H7 (cell line): ENCODE measurements at regions not wholly inside any gene's neighbourhood (a gene's known extent, or its start where the extent isn't known, plus 50 kb on each side); places are given as distances from the start of the nearest gene placed in this dataset.

Experiments used
- DNase-seq: peaks from one replicate; pipeline ENCODE4 v3.0.0; 2012
- H3K27me3 ChIP-seq: 2 replicates; pipeline ENCODE4 v1.6.0; 2011; ENCODE audit warnings: mild to moderate bottlenecking, low read length; ENCODE audit not compliant: control insufficient read depth, insufficient read depth
- H3K36me3 ChIP-seq: replicated peaks from 2 replicates; pipeline ENCODE4 v1.5.1; 2011; ENCODE audit warnings: low read length; ENCODE audit not compliant: control insufficient read depth, insufficient read depth
- H3K4me3 ChIP-seq: 2 replicates; pipeline ENCODE4 v1.5.1; 2011; ENCODE audit warnings: low read depth, mild to moderate bottlenecking, control low read depth, low read length, moderate library complexity; ENCODE audit not compliant: insufficient read depth

DNA sequence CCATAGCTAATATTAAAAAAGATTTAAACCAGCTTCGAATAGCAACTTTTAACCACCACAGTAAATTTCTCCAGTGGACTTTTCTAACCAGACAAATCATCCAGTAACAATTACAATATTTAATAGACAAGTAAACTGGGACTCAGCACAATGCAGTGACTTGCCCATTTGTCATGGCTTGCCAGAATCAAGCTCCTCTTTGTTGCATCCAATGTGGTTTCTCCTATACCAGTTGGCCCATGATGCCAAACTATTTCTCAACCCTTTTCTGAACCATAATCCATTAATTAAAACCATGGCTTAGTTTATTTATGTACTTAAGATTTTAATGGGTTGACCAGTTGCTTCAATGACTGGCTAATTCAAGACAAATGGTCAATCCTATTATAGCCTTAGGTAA is 64.4 kb downstream of the DIO2 start:
- Histone ChIP-seq H3K4me3 (no peak overlapping the region), H3K27me3 (no peaks in the 10 kb centered on the region), H3K36me3 (no peaks in the 10 kb centered on the region)
- DNase-seq: no peak

DNA sequence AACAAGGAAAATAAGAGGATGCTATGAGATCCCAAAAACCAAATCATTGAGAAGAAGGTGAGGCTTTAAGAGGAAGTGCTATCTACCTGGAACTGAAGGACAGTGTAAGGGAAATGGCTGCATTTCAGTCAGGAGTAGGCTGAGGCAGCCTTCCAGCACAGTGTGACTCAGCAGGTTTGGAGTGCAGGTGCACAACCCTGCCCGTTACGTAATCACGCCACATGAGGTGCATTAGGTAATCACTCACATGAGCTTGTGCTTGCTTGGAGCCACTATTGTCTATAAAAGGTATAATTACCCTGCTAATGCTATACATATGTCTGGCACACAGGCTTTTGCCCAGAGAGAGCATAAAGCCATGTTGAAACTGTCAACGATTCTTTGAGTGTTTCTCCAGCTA is 74.9 kb downstream of the DIO2 start:
- no peak for DNase-seq
- Histone ChIP-seq H3K4me3 (no peak overlapping the region), H3K36me3 (no peaks in the 10 kb centered on the region), H3K27me3 (no peaks in the 10 kb centered on the region)

DNA sequence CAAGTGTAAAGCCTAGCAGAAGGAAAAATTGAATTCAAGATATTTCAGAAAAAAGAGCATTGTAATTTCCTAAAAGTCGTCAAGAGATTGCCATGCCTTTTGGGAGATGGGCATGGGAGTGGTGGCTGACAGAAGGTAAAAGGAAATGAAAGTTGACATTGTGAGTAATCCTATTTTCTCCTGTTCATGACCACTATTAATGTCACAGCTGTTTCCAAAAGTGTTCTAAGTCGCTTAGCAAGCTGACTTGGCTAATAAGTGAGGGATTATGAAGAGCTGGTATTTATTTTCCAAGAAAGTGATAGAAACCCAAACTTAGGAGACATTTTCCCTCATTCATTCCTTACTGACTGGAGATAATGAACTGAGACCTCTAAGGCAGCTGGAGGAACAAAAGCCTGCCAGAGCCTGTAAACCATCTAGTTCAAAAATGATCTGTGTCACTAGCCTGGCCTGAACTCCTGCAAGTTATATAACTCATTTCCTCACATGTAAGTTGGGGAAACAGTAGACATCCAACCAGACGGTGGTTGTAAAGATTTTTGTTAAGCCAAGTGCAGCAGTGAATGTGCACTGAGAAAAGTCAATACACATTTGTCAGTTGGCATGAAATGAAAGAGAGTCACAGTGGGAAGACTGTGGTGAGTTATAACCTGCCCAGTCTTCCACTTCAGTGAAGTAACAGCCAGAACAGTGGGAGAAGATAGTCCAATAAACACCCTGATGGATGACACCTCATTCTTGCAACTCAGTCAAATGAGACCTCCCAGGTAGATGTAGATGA is 75.8 kb downstream of the DIO2 start:
- DNase-seq: no peak
- no peaks in the 10 kb centered on the region for H3K36me3 ChIP-seq
- no peak overlapping the region for H3K4me3 ChIP-seq
- H3K27me3 ChIP-seq: no peaks in the 10 kb centered on the region

DNA sequence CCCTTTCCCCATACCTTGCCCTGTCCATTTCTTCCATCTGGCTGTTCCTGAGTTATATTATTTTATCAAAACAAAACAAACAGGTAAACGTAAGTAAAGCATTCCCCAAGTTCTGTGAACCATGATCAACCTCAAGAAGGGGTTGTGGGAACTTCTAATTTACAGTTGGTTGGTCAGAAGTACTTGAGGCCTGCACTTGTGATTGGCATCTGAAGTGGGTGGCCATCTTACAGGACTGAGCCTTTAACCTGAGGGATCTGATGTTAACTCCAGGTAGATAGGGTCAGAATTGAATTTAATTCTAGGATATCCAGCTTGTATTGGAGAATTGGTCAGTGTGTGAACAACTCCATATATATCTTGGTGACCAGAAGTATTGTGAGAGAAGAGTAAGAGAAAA is 77.0 kb downstream of the DIO2 start:
- Histone ChIP-seq H3K36me3 (no peaks in the 10 kb centered on the region), H3K27me3 (no peaks in the 10 kb centered on the region), H3K4me3 (no peak overlapping the region)
- DNase-seq: no peak

DNA sequence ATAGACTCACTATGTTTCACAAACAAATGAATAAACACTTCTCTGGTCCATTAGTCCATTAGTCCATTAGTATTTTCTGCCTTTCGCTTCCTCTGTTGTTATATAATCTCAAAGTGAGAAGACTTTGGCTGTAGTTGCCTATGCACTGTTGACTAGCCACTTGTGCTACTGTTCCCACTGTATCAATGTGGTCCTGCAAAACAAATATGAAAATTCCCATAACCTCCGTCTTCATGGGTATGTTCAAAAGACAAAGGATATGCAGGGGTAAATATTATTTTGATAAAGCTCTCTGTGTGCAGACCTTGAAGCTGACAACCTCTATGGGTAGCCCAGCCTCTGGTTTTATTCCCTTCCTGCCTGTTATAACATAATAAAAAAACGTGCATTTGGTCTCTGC is 77.8 kb downstream of the DIO2 start:
- no peak overlapping the region for H3K4me3 ChIP-seq
- DNase-seq: no peak
- no peaks in the 10 kb centered on the region for H3K27me3 ChIP-seq
- H3K36me3 ChIP-seq: no peaks in the 10 kb centered on the region

DNA sequence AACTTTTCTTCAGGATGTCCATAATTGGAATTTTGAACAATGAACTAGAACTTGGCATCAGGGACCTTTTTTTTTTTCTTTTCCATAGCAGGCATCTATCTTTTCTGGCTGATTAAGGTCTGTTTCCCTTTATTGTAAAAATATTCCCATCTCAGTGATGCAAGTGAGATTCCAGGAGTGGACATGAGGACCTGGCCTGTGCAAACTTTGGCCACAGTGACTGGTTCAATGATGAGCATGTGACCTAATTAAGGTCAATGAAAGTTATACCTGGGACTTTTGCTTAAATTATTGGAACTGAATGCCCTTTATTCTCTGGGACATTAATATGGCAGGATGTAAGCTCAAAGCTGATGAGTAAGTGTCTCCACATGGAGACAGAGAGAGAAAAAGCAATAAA is 83.8 kb downstream of the DIO2 start:
- Histone ChIP-seq H3K27me3 (no peaks in the 10 kb centered on the region), H3K36me3 (no peaks in the 10 kb centered on the region), H3K4me3 (no peak overlapping the region)
- DNase-seq: no peak

GRCh38 chr14:80124794-80125193 is 86.5 kb downstream of the DIO2 start:
- Histone ChIP-seq H3K27me3 (no peaks in the 10 kb centered on the region), H3K36me3 (no peaks in the 10 kb centered on the region), H3K4me3 (no peak overlapping the region)
- no peak for DNase-seq

GRCh38 chr14:80117876-80118275 is 93.4 kb downstream of the DIO2 start:
- DNase-seq: no peak
- Histone ChIP-seq H3K27me3 (no peaks in the 10 kb centered on the region), H3K36me3 (no peaks in the 10 kb centered on the region), H3K4me3 (no peak overlapping the region)

GRCh38 chr14:80116157-80116556 is 95.1 kb downstream of the DIO2 start:
- Histone ChIP-seq H3K27me3 (no peaks in the 10 kb centered on the region), H3K36me3 (no peaks in the 10 kb centered on the region), H3K4me3 (no peak overlapping the region)
- DNase-seq: no peak

DNA sequence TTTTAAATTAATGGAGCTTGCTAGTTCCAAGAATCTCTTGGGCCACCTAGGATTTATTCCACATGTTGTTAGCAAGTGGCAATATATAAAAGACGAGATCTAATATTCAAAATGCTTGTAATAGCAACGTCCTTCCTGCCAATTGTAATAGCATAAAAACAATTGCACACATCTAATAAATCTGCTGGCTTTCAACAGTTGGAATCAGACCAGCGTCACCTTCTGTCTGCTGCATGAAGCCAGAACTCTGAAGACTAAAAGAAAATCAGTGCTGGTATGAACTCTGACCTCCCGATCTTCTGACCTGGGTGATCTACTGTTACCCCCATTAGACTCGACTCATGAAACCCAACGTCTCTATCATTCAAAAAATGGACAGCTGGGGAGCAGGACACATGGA is 100.6 kb downstream of the DIO2 start:
- no peaks in the 10 kb centered on the region for H3K36me3 ChIP-seq
- no peaks in the 10 kb centered on the region for H3K27me3 ChIP-seq
- no peak for DNase-seq
- H3K4me3 ChIP-seq: no peak overlapping the region

- Histone ChIP-seq H3K36me3 (no peaks in the 10 kb centered on the region), H3K4me3 (no peak overlapping the region), H3K27me3 (no peaks in the 10 kb centered on the region)
- no peak for DNase-seq
Observed at GRCh38 chr14:80109055-80109454, 102.2 kb downstream of the DIO2 start.

DNA sequence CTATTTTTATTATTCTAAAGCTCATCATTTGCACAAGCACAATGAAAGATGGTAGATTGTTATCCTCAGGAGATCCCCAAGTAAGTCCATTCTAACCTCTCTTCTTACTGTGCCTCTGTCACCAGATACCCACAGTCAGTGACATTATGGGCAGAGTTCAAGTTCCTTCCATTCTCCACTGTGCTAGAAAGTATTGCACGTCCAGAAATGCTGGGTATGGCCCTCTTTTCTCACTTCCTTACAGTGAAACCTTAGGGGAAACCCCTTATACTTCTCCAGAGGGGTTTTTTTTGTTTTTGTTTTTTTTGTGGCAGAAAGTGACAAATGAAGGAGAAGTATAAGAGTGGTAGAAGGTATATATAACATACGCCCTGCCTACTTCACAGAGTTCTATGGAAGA is 102.9 kb downstream of the DIO2 start:
- DNase-seq: no peak
- Histone ChIP-seq H3K4me3 (no peak overlapping the region), H3K36me3 (no peaks in the 10 kb centered on the region), H3K27me3 (no peaks in the 10 kb centered on the region)

GRCh38 chr14:80105488-80105994 is 105.8 kb downstream of the DIO2 start:
- DNase-seq: no peak
- no peaks in the 10 kb centered on the region for H3K27me3 ChIP-seq

GRCh38 chr14:80101835-80102234 is 109.5 kb downstream of the DIO2 start:
- H3K36me3 ChIP-seq: no peaks in the 10 kb centered on the region
- DNase-seq: no peak
- H3K27me3 ChIP-seq: no peaks in the 10 kb centered on the region
- H3K4me3 ChIP-seq: no peak overlapping the region

More at GRCh38 chr14:80105488-80105994, 105.8 kb downstream of the DIO2 start:
- no peaks in the 10 kb centered on the region for H3K36me3 ChIP-seq
- no peak overlapping the region for H3K4me3 ChIP-seq

- DNase-seq: no peak
- H3K4me3 ChIP-seq: no peak overlapping the region
- no peaks in the 10 kb centered on the region for H3K36me3 ChIP-seq
- H3K27me3 ChIP-seq: no peaks in the 10 kb centered on the region
Observed at GRCh38 chr14:80100681-80101080, 110.6 kb downstream of the DIO2 start.

- Histone ChIP-seq H3K4me3 (no peak overlapping the region), H3K27me3 (no peaks in the 10 kb centered on the region), H3K36me3 (no peaks in the 10 kb centered on the region)
- DNase-seq: no peak
Observed at GRCh38 chr14:80095623-80096022, 115.7 kb downstream of the DIO2 start.
